Urinary bladder (tissue), 4 donors: ENCODE measurements at regions not wholly inside any gene's neighbourhood (a gene's known extent, or its start where the extent isn't known, plus 50 kb on each side); places are given as distances from the start of the nearest gene placed in this dataset. TPM values are rescaled to one million over a fixed set of nuclear protein-coding genes. Genes with fewer than 3 reads are reported as not detected.
"Not testable (repeated sequence)": the region's sequence is repeated elsewhere in the genome, so short reads cannot be mapped to it uniquely, and the experiment has no call there.

Source experiments
- DNase-seq: peaks from one replicate; pipeline ENCODE4 v3.0.0-alpha.2; 2015; ENCODE audit errors: extremely low spot score
- H3K27ac ChIP-seq: one replicate; pipeline ENCODE4 v1.5.1; 2013; ENCODE audit warnings: low read depth, mild to moderate bottlenecking, moderate library complexity
- H3K36me3 ChIP-seq: one replicate; pipeline ENCODE4 v1.6.1; 2013; ENCODE audit warnings: mild to moderate bottlenecking, moderate library complexity; ENCODE audit not compliant: insufficient read depth
- H3K4me1 ChIP-seq: one replicate; pipeline ENCODE4 v1.6.1; 2013; ENCODE audit warnings: mild to moderate bottlenecking, moderate library complexity; ENCODE audit not compliant: insufficient read depth
- H3K4me3 ChIP-seq: one replicate; pipeline ENCODE4 v1.5.1; 2013; ENCODE audit warnings: low read depth, low read length
- WGBS: extraction: QIAGEN DNeasy Blood & Tissue Kit; methylation state at CpG from one replicate; pipeline ENCODE4 v1.1.7; 2013; 5-methylcytosine and 5-hydroxymethylcytosine counted together
- small RNA-seq: library from RNA; depleted of rRNA; stranded (forward); fragments of <200 nt; gene quantifications from one replicate; pipeline ENCODE3, GENCODE V24; 2014
- donor health status: healthy with polysubstance abuse.
- donor health status: healthy.

GRCh38 chr9:85114799-85115198 lies 445.3 kb downstream of the NTRK2 start:
- WGBS, result 79% methylated on average over 3 of the region's 3 CpGs

GRCh38 chr9:85112933-85113418 lies 443.4 kb downstream of the NTRK2 start:
- WGBS, result 77% methylated on average over 6 of the region's 6 CpGs
- no peak for DNase-seq
- H3K36me3 ChIP-seq, result no peaks in the 10 kb centered on the region
- H3K4me1 ChIP-seq, result no peaks in the 10 kb centered on the region
- H3K4me3 ChIP-seq, result no peak overlapping the region
- H3K27ac ChIP-seq, result no peak overlapping the region

More at GRCh38 chr9:85114799-85115198, 445.3 kb downstream of the NTRK2 start:
- DNase-seq, result no peak
- Histone ChIP-seq H3K4me1 (no peaks in the 10 kb centered on the region), H3K36me3 (no peaks in the 10 kb centered on the region), H3K4me3 (no peak overlapping the region), H3K27ac (no peak overlapping the region)

GRCh38 chr9:85112391-85112790 lies 442.9 kb downstream of the NTRK2 start:
- no peak for DNase-seq
- WGBS, result 37% methylated on average over 2 of the region's 2 CpGs
- H3K4me3 ChIP-seq, result no peak overlapping the region
- H3K27ac ChIP-seq, result no peak overlapping the region
- H3K36me3 ChIP-seq, result no peaks in the 10 kb centered on the region
- no peaks in the 10 kb centered on the region for H3K4me1 ChIP-seq

DNA sequence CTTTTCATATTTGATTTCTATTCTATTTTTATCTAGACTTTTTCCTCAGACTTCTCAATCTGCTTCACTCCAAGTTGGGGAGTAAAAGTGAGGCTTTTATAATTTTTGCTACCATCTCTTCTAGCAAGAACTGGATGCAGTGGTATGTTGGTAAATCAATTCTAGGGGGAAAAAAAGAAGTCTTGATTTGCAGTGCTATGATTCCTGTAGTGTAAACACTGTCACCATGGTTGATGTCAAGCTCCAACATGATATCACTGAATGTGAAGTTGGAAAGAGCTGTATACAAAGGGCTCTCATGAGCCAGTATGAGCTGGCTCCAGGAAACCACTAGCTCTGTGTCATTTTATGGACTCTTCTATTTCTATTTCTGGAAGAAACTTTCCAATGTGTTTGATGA lies 439.2 kb downstream of the NTRK2 start:
- H3K36me3 ChIP-seq, result no peaks in the 10 kb centered on the region
- no peak overlapping the region for H3K27ac ChIP-seq
- H3K4me3 ChIP-seq, result no peak overlapping the region
- no peaks in the 10 kb centered on the region for H3K4me1 ChIP-seq
- no peak for DNase-seq

DNA sequence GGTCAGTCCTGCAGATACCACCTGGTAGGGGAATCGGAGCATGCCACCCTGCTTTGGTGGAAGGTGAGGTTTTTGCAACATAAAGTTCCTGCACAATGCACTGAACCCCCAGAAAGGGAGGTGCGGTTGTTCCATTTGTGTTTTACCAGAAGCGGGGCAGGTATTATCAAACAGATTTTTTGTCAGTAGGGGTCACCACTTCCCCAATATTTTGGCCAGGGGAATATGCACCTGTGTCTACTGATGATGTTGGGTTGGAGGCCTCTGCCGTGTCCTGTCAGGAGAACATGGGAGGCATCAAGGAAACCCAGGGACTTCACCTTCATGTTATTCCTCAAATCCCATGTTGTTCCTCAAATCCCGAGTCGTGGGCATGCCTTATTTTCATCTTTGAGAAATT lies 438.7 kb downstream of the NTRK2 start:
- Histone ChIP-seq H3K36me3 (no peaks in the 10 kb centered on the region), H3K27ac (no peak overlapping the region), H3K4me1 (no peaks in the 10 kb centered on the region), H3K4me3 (no peak overlapping the region)
- no peak for DNase-seq
- WGBS, result 90% methylated on average over 6 of the region's 6 CpGs

GRCh38 chr9:85089188-85089969 lies 419.9 kb downstream of the NTRK2 start:
- WGBS, result 57% methylated on average over 2 of the region's 2 CpGs
- H3K4me1 ChIP-seq, result no peaks in the 10 kb centered on the region
- no peak overlapping the region for H3K4me3 ChIP-seq
- H3K36me3 ChIP-seq, result no peaks in the 10 kb centered on the region
- DNase-seq, result peak; percentile 11
- H3K27ac ChIP-seq, result no peak overlapping the region

- Histone ChIP-seq H3K4me3 (no peak overlapping the region), H3K27ac (no peak overlapping the region), H3K36me3 (no peaks in the 10 kb centered on the region), H3K4me1 (no peaks in the 10 kb centered on the region)
- WGBS, result 82% methylated on average over 3 of the region's 3 CpGs
- DNase-seq, result no peak
These were observed 412.4 kb downstream of the NTRK2 start for GRCh38 chr9:85081963-85082362.

DNA sequence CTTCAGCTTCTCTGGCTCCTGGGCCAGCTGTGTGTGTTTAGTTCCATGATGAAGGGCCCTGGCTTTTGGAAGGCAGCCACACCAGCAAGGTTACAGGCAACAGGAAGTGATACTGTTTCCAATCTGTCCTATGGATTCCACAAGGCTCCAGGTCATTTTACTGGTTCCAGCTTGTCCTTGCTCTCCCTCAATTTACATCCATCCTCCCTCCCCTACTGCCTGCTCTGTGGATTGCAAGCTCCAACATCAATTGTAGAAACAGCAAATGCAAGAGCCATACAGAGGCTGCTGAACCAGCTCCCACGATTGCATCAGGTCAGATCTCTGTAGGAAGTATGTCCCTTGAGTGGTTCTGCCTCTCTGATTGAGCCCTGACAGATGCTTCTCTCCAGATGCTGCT lies 409.8 kb downstream of the NTRK2 start:
- H3K27ac ChIP-seq, result no peak overlapping the region
- 65% methylated on average over 1 of the region's 1 CpG for WGBS
- DNase-seq, result no peak
- H3K36me3 ChIP-seq, result no peaks in the 10 kb centered on the region
- H3K4me1 ChIP-seq, result no peaks in the 10 kb centered on the region
- H3K4me3 ChIP-seq, result no peak overlapping the region

- Histone ChIP-seq H3K36me3 (no peaks in the 10 kb centered on the region), H3K4me1 (no peaks in the 10 kb centered on the region), H3K27ac (no peak overlapping the region), H3K4me3 (no peak overlapping the region)
- WGBS, result 82% methylated on average over 5 of the region's 5 CpGs
- no peak for DNase-seq
These were observed 408.4 kb downstream of the NTRK2 start for GRCh38 chr9:85077944-85078343.

DNA sequence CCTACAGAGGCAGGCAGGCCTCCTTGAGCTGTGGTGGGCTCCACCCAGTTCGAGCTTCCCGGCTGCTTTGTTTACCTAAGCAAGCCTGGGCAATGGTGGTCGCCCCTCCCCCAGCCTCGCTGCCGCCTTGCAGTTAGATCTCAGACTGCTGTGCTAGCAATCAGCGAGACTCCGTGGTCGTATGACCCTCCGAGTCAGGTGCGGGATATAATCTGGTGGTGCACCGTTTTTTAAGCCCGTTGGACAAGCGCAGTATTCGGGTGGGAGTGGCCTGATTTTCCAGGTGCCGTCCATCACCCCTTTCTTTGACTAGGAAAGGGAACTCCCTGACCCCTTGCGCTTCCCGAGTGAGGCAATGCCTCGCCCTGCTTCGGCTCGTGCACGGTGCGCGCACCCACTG lies 407.6 kb downstream of the NTRK2 start:
- not testable (repeated sequence) for H3K4me1 ChIP-seq, DNase-seq, H3K27ac ChIP-seq, H3K36me3 ChIP-seq, H3K4me3 ChIP-seq
- WGBS, result 61% methylated on average over 13 of the region's 23 CpGs

Small RNAs in the stretch of these regions (small RNA-seq; reads per million reads assigned to genes)
- gene UBE2V1P10, result not detected
